H1 (cell line): ENCODE measurements at regions not wholly inside any gene's neighbourhood (a gene's known extent, or its start where the extent isn't known, plus 50 kb on each side); places are given as distances from the start of the nearest gene placed in this dataset.

ENCODE experiments used
- CTCF ChIA-PET: fragments of 300-600 bp; sonication (Branson Sonifier 250); formaldehyde crosslinking; loops from one replicate; lab custom pipeline; 2021; ENCODE audit not compliant: partially characterized antibody; lab: Charles Lee
- POLR2A ChIA-PET: fragments of 300-600 bp; sonication (Branson Sonifier 250); formaldehyde crosslinking; loops from one replicate; lab custom pipeline; 2021; ENCODE audit warnings: inconsistent platforms; ENCODE audit not compliant: partially characterized antibody; lab: Charles Lee
- DNase-seq, 2 experiments: peaks; one replicate each; pipeline versions ENCODE4 v3.0.0 to v3.0.0-alpha.2; 2010 to 2022; ENCODE audit warnings: low spot score in 2 of 2, low read depth in 1 of 2, mixed read lengths in 1 of 2
- FAIRE-seq: peaks from 2 replicates; lab custom pipeline; 2011; peaks lifted over from hg19 to GRCh38; lab: Jason Lieb, UNC
- H2AFZ ChIP-seq: 2 replicates; pipeline ENCODE4 v1.8.1; 2012; ENCODE audit warnings: low read length, inconsistent platforms
- H2AK5ac ChIP-seq: 2 replicates; pipeline ENCODE4 v1.6.1; 2013; ENCODE audit warnings: low read depth, low read length
- H2BK120ac ChIP-seq: replicated peaks from 2 replicates; pipeline ENCODE3; 2013; ENCODE audit warnings: low read depth, low read length, inconsistent platforms
- H2BK12ac ChIP-seq: 2 replicates; pipeline ENCODE4 v1.6.1; 2013; ENCODE audit warnings: low read depth, low read length
- H2BK15ac ChIP-seq: 2 replicates; pipeline ENCODE4 v1.6.1; 2013; ENCODE audit warnings: low read length
- H2BK20ac ChIP-seq: 2 replicates; pipeline ENCODE4 v1.6.1; 2013; ENCODE audit warnings: low read length
- H2BK5ac ChIP-seq: 2 replicates; pipeline ENCODE4 v1.6.1; 2013; ENCODE audit warnings: low read depth, low read length
- H3K14ac ChIP-seq: 2 replicates; pipeline ENCODE4 v1.6.1; 2013; ENCODE audit warnings: inconsistent platforms; ENCODE audit not compliant: insufficient read length
- H3K18ac ChIP-seq: 2 replicates; pipeline ENCODE4 v1.6.1; 2013; ENCODE audit warnings: low read length; ENCODE audit errors: extremely low read depth
- H3K23ac ChIP-seq: 2 replicates; pipeline ENCODE4 v1.6.1; 2013; ENCODE audit warnings: inconsistent platforms; ENCODE audit not compliant: insufficient read length
- H3K23me2 ChIP-seq: 2 replicates; pipeline ENCODE4 v1.6.1; 2013; ENCODE audit warnings: low read depth, low read length
- H3K27ac ChIP-seq: 2 replicates; pipeline ENCODE4 v1.6.1; 2011; ENCODE audit warnings: low read depth, low read length, inconsistent platforms
- H3K27me3 ChIP-seq, 4 experiments: replicated peaks in 1 of 4; 1 replicate in 1 of 4; 2 replicates in 3 of 4; pipeline versions ENCODE4 v1.6.1 to v1.8.1; 2011 to 2013; ENCODE audit warnings: low read length in 3 of 4, mild to moderate bottlenecking in 3 of 4, inconsistent platforms in 2 of 4, mixed read lengths in 2 of 4, moderate library complexity in 1 of 4; ENCODE audit not compliant: control insufficient read depth in 3 of 4, insufficient read depth in 3 of 4; ENCODE audit errors: extremely low read depth in 1 of 4
- H3K36me3 ChIP-seq, 4 experiments: 2 replicates each; pipeline versions ENCODE4 v1.6.1 to v1.8.1; 2011 to 2013; ENCODE audit warnings: mild to moderate bottlenecking in 4 of 4, low read length in 3 of 4, moderate library complexity in 2 of 4, control low read depth in 1 of 4, inconsistent platforms in 1 of 4; ENCODE audit not compliant: insufficient read depth in 4 of 4, control insufficient read depth in 2 of 4
- H3K4ac ChIP-seq: replicated peaks from 2 replicates; pipeline ENCODE3; 2013; ENCODE audit warnings: low read length, low read depth, mixed read lengths, inconsistent platforms; ENCODE audit not compliant: insufficient read length
- H3K4me1 ChIP-seq, 4 experiments: replicated peaks in 1 of 4; 1 replicate in 1 of 4; 2 replicates in 3 of 4; pipeline versions ENCODE4 v1.6.1 to v1.8.1; 2011 to 2013; ENCODE audit warnings: low read length in 3 of 4, inconsistent platforms in 2 of 4, mixed read lengths in 1 of 4; ENCODE audit not compliant: insufficient read depth in 4 of 4, control insufficient read depth in 3 of 4
- H3K4me2 ChIP-seq, 2 experiments: 2 replicates each; pipeline versions ENCODE4 v1.6.1 to v1.8.1; 2011 to 2013; ENCODE audit warnings: low read depth in 2 of 2, low read length in 2 of 2, control low read depth in 1 of 2, inconsistent platforms in 1 of 2, mild to moderate bottlenecking in 1 of 2; ENCODE audit not compliant: insufficient read depth in 1 of 2
- H3K4me3 ChIP-seq, 4 experiments: fragments of 200-600, 300-600 bp in 1 of 4; sonication (generic), shearing (Covaris generic), sonication (Bioruptor Twin) in 1 of 4; 2 replicates each; pipeline versions ENCODE4 v1.5.1 to v1.8.1; 2011 to 2016; ENCODE audit warnings: low read length in 4 of 4, low read depth in 3 of 4, control low read depth in 2 of 4, inconsistent platforms in 2 of 4, mild to moderate bottlenecking in 2 of 4, mixed read lengths in 1 of 4, moderate library complexity in 1 of 4; ENCODE audit not compliant: insufficient read depth in 2 of 4; ENCODE audit errors: extremely low read depth in 1 of 4
- H3K56ac ChIP-seq: replicated peaks from 2 replicates; pipeline ENCODE3; 2013; ENCODE audit warnings: low read depth, mild to moderate bottlenecking, mixed read lengths, low read length, inconsistent platforms; ENCODE audit not compliant: insufficient read length
- H3K79me1 ChIP-seq: 2 replicates; pipeline ENCODE4 v1.6.1; 2013; ENCODE audit warnings: low read depth, low read length, control low read depth
- H3K79me2 ChIP-seq, 2 experiments: 2 replicates each; pipeline versions ENCODE4 v1.6.1 to v1.8.1; 2012 to 2013; ENCODE audit warnings: low read length in 2 of 2, mild to moderate bottlenecking in 2 of 2, inconsistent platforms in 1 of 2; ENCODE audit not compliant: insufficient read depth in 2 of 2, control insufficient read depth in 1 of 2
- H3K9ac ChIP-seq, 4 experiments: replicated peaks in 1 of 4; 1 replicate in 1 of 4; 2 replicates in 3 of 4; pipeline versions ENCODE4 v1.6.1 to v1.8.1; 2011 to 2013; ENCODE audit warnings: low read depth in 3 of 4, low read length in 3 of 4, control low read depth in 2 of 4, mild to moderate bottlenecking in 2 of 4, moderate library complexity in 2 of 4, inconsistent platforms in 1 of 4; ENCODE audit errors: extremely low read depth in 1 of 4
- H3K9me3 ChIP-seq, 2 experiments: 2 replicates each; pipeline versions ENCODE4 v1.6.1 to v1.8.1; 2012 to 2013; ENCODE audit warnings: mild to moderate bottlenecking in 2 of 2, moderate library complexity in 2 of 2, control low read depth in 1 of 2, inconsistent platforms in 1 of 2, low read depth in 1 of 2, low read length in 1 of 2, mixed read lengths in 1 of 2; ENCODE audit not compliant: insufficient read depth in 2 of 2
- H4K20me1 ChIP-seq, 2 experiments: replicated peaks in 1 of 2; 2 replicates each; pipeline versions ENCODE3 to v1.8.1; 2011 to 2013; ENCODE audit warnings: inconsistent platforms in 2 of 2, low read length in 2 of 2, mild to moderate bottlenecking in 1 of 2; ENCODE audit not compliant: insufficient read depth in 2 of 2, control insufficient read depth in 1 of 2
- H4K5ac ChIP-seq: 2 replicates; pipeline ENCODE4 v1.6.1; 2013; ENCODE audit warnings: low read length, low read depth, mixed read lengths, inconsistent platforms; ENCODE audit not compliant: insufficient read length
- H4K8ac ChIP-seq: 2 replicates; pipeline ENCODE4 v1.8.0; 2013; ENCODE audit warnings: mild to moderate bottlenecking, moderate library complexity, low read length, inconsistent platforms; ENCODE audit not compliant: insufficient read depth; ENCODE audit errors: extremely low read depth
- H4K91ac ChIP-seq: replicated peaks from 2 replicates; pipeline ENCODE3; 2013; ENCODE audit warnings: low read length, mixed read lengths, inconsistent platforms; ENCODE audit not compliant: insufficient read length
- BACH1 ChIP-seq: IDR thresholded peaks from 2 replicates; pipeline ENCODE4 v1.6.1; 2012; ENCODE audit warnings: low read length, improper control_type of control experiment
- CBX5 ChIP-seq: fragments of 300-800, 300-1000 bp; sonication (generic); IDR thresholded peaks from 2 replicates; pipeline ENCODE4 v1.7.1; 2016; ENCODE audit warnings: antibody characterized with exemption, low read length, low read depth
- GABPA ChIP-seq: IDR thresholded peaks from 2 replicates; pipeline ENCODE4 v1.6.1; 2011; ENCODE audit warnings: mild to moderate bottlenecking, low read length, moderate library complexity, borderline replicate concordance; ENCODE audit not compliant: insufficient read depth
- HDAC2 ChIP-seq, 2 experiments: fragments of 300-600 bp in 1 of 2; sonication (generic) in 1 of 2; IDR thresholded peaks; 2 replicates each; pipeline ENCODE4 v1.6.1; 2011 to 2012; ENCODE audit warnings: low read depth in 2 of 2, low read length in 2 of 2, mild to moderate bottlenecking in 2 of 2, moderate library complexity in 2 of 2, borderline replicate concordance in 1 of 2, inconsistent platforms in 1 of 2
- MAFK ChIP-seq: IDR thresholded peaks from 2 replicates; pipeline ENCODE4 v1.6.1; 2012; ENCODE audit warnings: low read depth, mild to moderate bottlenecking, improper control_type of control experiment, low read length
- SIX5 ChIP-seq: IDR thresholded peaks from 2 replicates; pipeline ENCODE4 v1.6.1; 2011; ENCODE audit warnings: mild to moderate bottlenecking, low read depth, low read length
- SRF ChIP-seq: IDR thresholded peaks from 2 replicates; pipeline ENCODE4 v1.6.1; 2011; ENCODE audit warnings: mild to moderate bottlenecking, low read depth, low read length, moderate library complexity
- SUZ12 ChIP-seq: fragments of 200-600 bp; sonication (generic); IDR thresholded peaks from 2 replicates; pipeline ENCODE4 v1.6.1; 2012; ENCODE audit warnings: mild to moderate bottlenecking, inconsistent platforms, low read length, moderate library complexity, mixed read lengths
- WGBS, 2 experiments: shearing (Covaris generic) in 1 of 2; methylation state at CpG; one replicate each; pipeline versions ENCODE4 v1.1.6 to v1.1.7; 2013 to 2015; ENCODE audit warnings: low lambda C conversion rate in 2 of 2, mixed read lengths in 2 of 2, inconsistent platforms in 1 of 2, low coverage in 1 of 2, missing lambda C conversion rate in 1 of 2; ENCODE audit not compliant: insufficient replicate concordance in 2 of 2, insufficient coverage in 1 of 2, insufficient read length in 1 of 2; ENCODE audit errors: extremely low coverage in 1 of 2, missing lambda C conversion rate in 1 of 2; 5-methylcytosine and 5-hydroxymethylcytosine counted together

GRCh38 chr3:61449327-61450040 is 111.9 kb upstream of the PTPRG start:
- no peak overlapping the region for H2BK120ac ChIP-seq
- H3K9ac ChIP-seq: no peak overlapping the region
- H3K14ac ChIP-seq: no peak overlapping the region
- no peaks in the 10 kb centered on the region for H3K23me2 ChIP-seq
- H3K4me3 ChIP-seq: no peak overlapping the region
- ChIA-PET CTCF (interaction anchor here (1.1 kb wide), 1 partner anchor 10 kb away, joined by 4 read pairs; no protein-coding TSS in a partner anchor), POLR2A (no interaction called here)
- no peak overlapping the region; the same call in 1 of the 2 replicates for H2AFZ ChIP-seq
- no peaks in the 10 kb centered on the region for H3K27me3 ChIP-seq
- no peak overlapping the region for H4K91ac ChIP-seq
- no peak for DNase-seq
- H3K9me3 ChIP-seq: no peaks in the 10 kb centered on the region
- no peak for FAIRE-seq
- H4K5ac ChIP-seq: no peak overlapping the region
- TF ChIP-seq MAFK (no peak), CBX5 (no peak), BACH1 (no peak), SUZ12 (no peak), SRF (no peak), GABPA (no peak), SIX5 (no peak), HDAC2 (IDR thresholded peaks at IDR 0.05; ENCODE audit: borderline replicate concordance in 1 of 2, low read depth in 2 of 2, low read length in 2 of 2) (no peak)
- no peak overlapping the region for H2BK12ac ChIP-seq
- no peak overlapping the region for H3K27ac ChIP-seq
- no peak overlapping the region for H3K4ac ChIP-seq
- WGBS, 2 experiments: 95% methylated on average over 3 of the region's 3 CpGs; no CpG with 5 or more reads in 1 of the 2 experiments
- no peak overlapping the region for H4K8ac ChIP-seq
- H2AK5ac ChIP-seq: no peak overlapping the region
- no peaks in the 10 kb centered on the region for H4K20me1 ChIP-seq
- H2BK5ac ChIP-seq: no peak overlapping the region
- no peaks in the 10 kb centered on the region for H3K79me2 ChIP-seq
- no peaks in the 10 kb centered on the region for H3K79me1 ChIP-seq
- no peak overlapping the region for H3K23ac ChIP-seq
- no peak overlapping the region for H3K18ac ChIP-seq
- H3K4me2 ChIP-seq: no peak overlapping the region
- no peak overlapping the region for H2BK15ac ChIP-seq
- H2BK20ac ChIP-seq: no peak overlapping the region
- no peaks in the 10 kb centered on the region for H3K4me1 ChIP-seq
- no peak overlapping the region for H3K56ac ChIP-seq
- no peaks in the 10 kb centered on the region for H3K36me3 ChIP-seq
